Panc1 (cell line): ENCODE measurements at regions not wholly inside any gene's neighbourhood (a gene's known extent, or its start where the extent isn't known, plus 50 kb on each side); places are given as distances from the start of the nearest gene placed in this dataset.

Experiments used
- POLR2AphosphoS5 ChIP-seq: IDR thresholded peaks from 2 replicates; pipeline ENCODE4 v1.6.1; 2012; ENCODE audit warnings: mild to moderate bottlenecking, low read depth, low read length, moderate library complexity
- SIN3A ChIP-seq: IDR thresholded peaks from 2 replicates; pipeline ENCODE4 v1.6.1; 2012; ENCODE audit warnings: low read depth, mild to moderate bottlenecking, low read length, moderate library complexity, borderline replicate concordance; ENCODE audit not compliant: insufficient read depth
- TCF7L2 ChIP-seq: IDR thresholded peaks from 2 replicates; pipeline ENCODE4 v1.6.1; 2011; ENCODE audit warnings: mild to moderate bottlenecking, low read depth, low read length, inconsistent platforms
- TF ChIP-seq, protein P1 (sequence below): fragments of 450-650 bp; IDR thresholded peaks from 2 replicates; pipeline ENCODE4 v1.5.1; 2017; ENCODE audit warnings: mild to moderate bottlenecking
- TF ChIP-seq, protein P2 (sequence below), 2 experiments: IDR thresholded peaks; 2 replicates each; pipeline ENCODE4 v1.6.1; 2011 to 2012; ENCODE audit warnings: low read depth in 2 of 2, control low read depth in 1 of 2, low read length in 1 of 2, mild to moderate bottlenecking in 1 of 2, moderate library complexity in 1 of 2; ENCODE audit not compliant: insufficient read depth in 1 of 2

DNA sequence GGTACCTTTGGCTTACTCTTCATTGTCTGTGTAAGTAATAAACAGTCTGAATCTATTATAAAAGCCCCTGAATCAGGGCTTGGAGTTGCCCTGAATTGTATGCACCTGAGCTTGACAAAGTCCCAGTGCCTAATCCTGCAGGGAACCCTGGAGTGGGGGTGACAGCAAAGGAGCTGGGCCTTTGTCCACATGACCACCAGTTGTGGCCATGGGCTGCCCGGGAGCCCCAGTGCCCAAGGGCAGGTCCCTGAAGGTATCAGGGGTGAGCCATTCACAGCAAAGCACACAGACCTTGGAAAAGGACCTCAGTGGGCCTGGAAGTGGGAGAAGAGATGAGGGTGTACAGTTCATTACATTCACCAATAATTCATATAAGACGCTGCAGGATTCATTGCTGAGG lies 94.2 kb downstream of the BANF2 start:
- TF ChIP-seq, protein P1, sequence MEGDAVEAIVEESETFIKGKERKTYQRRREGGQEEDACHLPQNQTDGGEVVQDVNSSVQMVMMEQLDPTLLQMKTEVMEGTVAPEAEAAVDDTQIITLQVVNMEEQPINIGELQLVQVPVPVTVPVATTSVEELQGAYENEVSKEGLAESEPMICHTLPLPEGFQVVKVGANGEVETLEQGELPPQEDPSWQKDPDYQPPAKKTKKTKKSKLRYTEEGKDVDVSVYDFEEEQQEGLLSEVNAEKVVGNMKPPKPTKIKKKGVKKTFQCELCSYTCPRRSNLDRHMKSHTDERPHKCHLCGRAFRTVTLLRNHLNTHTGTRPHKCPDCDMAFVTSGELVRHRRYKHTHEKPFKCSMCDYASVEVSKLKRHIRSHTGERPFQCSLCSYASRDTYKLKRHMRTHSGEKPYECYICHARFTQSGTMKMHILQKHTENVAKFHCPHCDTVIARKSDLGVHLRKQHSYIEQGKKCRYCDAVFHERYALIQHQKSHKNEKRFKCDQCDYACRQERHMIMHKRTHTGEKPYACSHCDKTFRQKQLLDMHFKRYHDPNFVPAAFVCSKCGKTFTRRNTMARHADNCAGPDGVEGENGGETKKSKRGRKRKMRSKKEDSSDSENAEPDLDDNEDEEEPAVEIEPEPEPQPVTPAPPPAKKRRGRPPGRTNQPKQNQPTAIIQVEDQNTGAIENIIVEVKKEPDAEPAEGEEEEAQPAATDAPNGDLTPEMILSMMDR = no peak
- TF ChIP-seq POLR2AphosphoS5 (no peak), TCF7L2 (no peak), SIN3A (no peak)
- TF ChIP-seq, protein P2, sequence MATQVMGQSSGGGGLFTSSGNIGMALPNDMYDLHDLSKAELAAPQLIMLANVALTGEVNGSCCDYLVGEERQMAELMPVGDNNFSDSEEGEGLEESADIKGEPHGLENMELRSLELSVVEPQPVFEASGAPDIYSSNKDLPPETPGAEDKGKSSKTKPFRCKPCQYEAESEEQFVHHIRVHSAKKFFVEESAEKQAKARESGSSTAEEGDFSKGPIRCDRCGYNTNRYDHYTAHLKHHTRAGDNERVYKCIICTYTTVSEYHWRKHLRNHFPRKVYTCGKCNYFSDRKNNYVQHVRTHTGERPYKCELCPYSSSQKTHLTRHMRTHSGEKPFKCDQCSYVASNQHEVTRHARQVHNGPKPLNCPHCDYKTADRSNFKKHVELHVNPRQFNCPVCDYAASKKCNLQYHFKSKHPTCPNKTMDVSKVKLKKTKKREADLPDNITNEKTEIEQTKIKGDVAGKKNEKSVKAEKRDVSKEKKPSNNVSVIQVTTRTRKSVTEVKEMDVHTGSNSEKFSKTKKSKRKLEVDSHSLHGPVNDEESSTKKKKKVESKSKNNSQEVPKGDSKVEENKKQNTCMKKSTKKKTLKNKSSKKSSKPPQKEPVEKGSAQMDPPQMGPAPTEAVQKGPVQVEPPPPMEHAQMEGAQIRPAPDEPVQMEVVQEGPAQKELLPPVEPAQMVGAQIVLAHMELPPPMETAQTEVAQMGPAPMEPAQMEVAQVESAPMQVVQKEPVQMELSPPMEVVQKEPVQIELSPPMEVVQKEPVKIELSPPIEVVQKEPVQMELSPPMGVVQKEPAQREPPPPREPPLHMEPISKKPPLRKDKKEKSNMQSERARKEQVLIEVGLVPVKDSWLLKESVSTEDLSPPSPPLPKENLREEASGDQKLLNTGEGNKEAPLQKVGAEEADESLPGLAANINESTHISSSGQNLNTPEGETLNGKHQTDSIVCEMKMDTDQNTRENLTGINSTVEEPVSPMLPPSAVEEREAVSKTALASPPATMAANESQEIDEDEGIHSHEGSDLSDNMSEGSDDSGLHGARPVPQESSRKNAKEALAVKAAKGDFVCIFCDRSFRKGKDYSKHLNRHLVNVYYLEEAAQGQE (IDR thresholded peaks at IDR 0.05; ENCODE audit: insufficient read depth in 1 of 2, low read depth in 2 of 2, low read length in 1 of 2) = no peak
